WTC11 (cell line): ENCODE measurements at regions not wholly inside any gene's neighbourhood (a gene's known extent, or its start where the extent isn't known, plus 50 kb on each side); places are given as distances from the start of the nearest gene placed in this dataset.

Experiments
- ATAC-seq: fragments of 200-7000 bp; cut with Tn5 transposase; 2 replicates; pipeline ENCODE4 v1.10.0; 2021; ENCODE audit warnings: mild to moderate bottlenecking, moderate library complexity
- CTCF ChIA-PET: fragments of 300-600 bp; sonication (Branson Sonifier 250); formaldehyde crosslinking; loops from one replicate; lab custom pipeline; 2021; ENCODE audit warnings: antibody characterized with exemption; lab: Charles Lee
- POLR2A ChIA-PET: fragments of 350-600 bp; sonication (Branson Sonifier 250); formaldehyde crosslinking; loops from one replicate; lab custom pipeline; 2021; ENCODE audit warnings: antibody characterized with exemption; lab: Charles Lee
- DNase-seq: peaks from one replicate; pipeline ENCODE4 v3.0.0; 2021; ENCODE audit warnings: low spot score
- H3K27ac Mint-ChIP-seq: 2 replicates; pipeline ENCODE4 v1.8.0; 2021; ENCODE audit warnings: mixed read lengths
- H3K27me3 Mint-ChIP-seq: 2 replicates; pipeline ENCODE4 v1.8.0; 2021; ENCODE audit warnings: low read depth, mild to moderate bottlenecking, moderate library complexity, mixed read lengths
- H3K36me3 Mint-ChIP-seq: 2 replicates; pipeline ENCODE4 v1.8.0; 2021; ENCODE audit warnings: mixed read lengths
- H3K4me1 Mint-ChIP-seq: 2 replicates; pipeline ENCODE4 v1.8.0; 2022; ENCODE audit warnings: mixed read lengths
- H3K4me3 Mint-ChIP-seq: 2 replicates; pipeline ENCODE4 v1.8.0; 2021; ENCODE audit warnings: mild to moderate bottlenecking, moderate library complexity, mixed read lengths
- H3K9me3 Mint-ChIP-seq: 2 replicates; pipeline ENCODE4 v1.8.0; 2021; ENCODE audit warnings: mixed read lengths
- GABPB1 ChIP-seq: sonication (generic); formaldehyde crosslinking; IDR thresholded peaks from 2 replicates; pipeline ENCODE4 v1.8.1; 2023; ENCODE audit warnings: mild to moderate bottlenecking, missing genetic modification reagents
- GRHL2 ChIP-seq: fragments of 250-450 bp; sonication (Bioruptor Pico); IDR thresholded peaks from 2 replicates; pipeline ENCODE4 v1.8.0; 2022; ENCODE audit warnings: mild to moderate bottlenecking, moderate library complexity; ENCODE audit not compliant: insufficient replicate concordance, severe bottlenecking
- HMGA2 ChIP-seq: fragments of 250-450 bp; sonication (Bioruptor Pico); IDR thresholded peaks from 2 replicates; pipeline ENCODE4 v1.4.0; 2021; ENCODE audit warnings: mild to moderate bottlenecking, moderate library complexity
- NR2C2 ChIP-seq: sonication (generic); formaldehyde crosslinking; IDR thresholded peaks from 2 replicates; pipeline ENCODE4 v1.8.0; 2022; ENCODE audit warnings: mild to moderate bottlenecking, missing genetic modification reagents
- PRDM15 ChIP-seq: sonication (generic); formaldehyde crosslinking; IDR thresholded peaks from 2 replicates; pipeline ENCODE4 v1.8.0; 2022; ENCODE audit warnings: missing genetic modification reagents
- PREB ChIP-seq: sonication (generic); formaldehyde crosslinking; IDR thresholded peaks from 2 replicates; pipeline ENCODE4 v1.8.1; 2022; ENCODE audit warnings: mild to moderate bottlenecking, missing genetic modification reagents, moderate library complexity, borderline replicate concordance
- RELA ChIP-seq: sonication (generic); formaldehyde crosslinking; IDR thresholded peaks from 2 replicates; pipeline ENCODE4 v1.8.1; 2022; ENCODE audit warnings: missing genetic modification reagents, mild to moderate bottlenecking, borderline replicate concordance
- RORB ChIP-seq: fragments of 250-450 bp; sonication (Bioruptor Pico); IDR thresholded peaks from 2 replicates; pipeline ENCODE4 v1.9.0; 2021; ENCODE audit warnings: mild to moderate bottlenecking
- SMAD3 ChIP-seq: sonication (generic); formaldehyde crosslinking; IDR thresholded peaks from 2 replicates; pipeline ENCODE4 v1.8.0; 2022; ENCODE audit warnings: missing genetic modification reagents, mild to moderate bottlenecking, borderline replicate concordance
- SMAD4 ChIP-seq: sonication (generic); formaldehyde crosslinking; IDR thresholded peaks from 2 replicates; pipeline ENCODE4 v1.8.0; 2022; ENCODE audit warnings: mild to moderate bottlenecking, missing genetic modification reagents
- TEAD1 ChIP-seq: sonication (generic); formaldehyde crosslinking; IDR thresholded peaks from 2 replicates; pipeline ENCODE4 v1.8.0; 2022; ENCODE audit warnings: mild to moderate bottlenecking, missing genetic modification reagents
- TEAD4 ChIP-seq: sonication (generic); formaldehyde crosslinking; IDR thresholded peaks from 2 replicates; pipeline ENCODE4 v1.8.0; 2022; ENCODE audit warnings: mild to moderate bottlenecking, missing genetic modification reagents
- TP53 ChIP-seq: sonication (generic); formaldehyde crosslinking; IDR thresholded peaks from 2 replicates; pipeline ENCODE4 v1.8.1; 2023; ENCODE audit warnings: mild to moderate bottlenecking, missing genetic modification reagents
- ZNF219 ChIP-seq: sonication (generic); formaldehyde crosslinking; IDR thresholded peaks from 2 replicates; pipeline ENCODE4 v1.8.0; 2023; ENCODE audit warnings: missing genetic modification reagents, mild to moderate bottlenecking, borderline replicate concordance
- ZNF232 ChIP-seq: sonication (generic); formaldehyde crosslinking; IDR thresholded peaks from 2 replicates; pipeline ENCODE4 v1.8.0; 2022; ENCODE audit warnings: mild to moderate bottlenecking, missing genetic modification reagents
- ZNF281 ChIP-seq: sonication (generic); formaldehyde crosslinking; IDR thresholded peaks from 2 replicates; pipeline ENCODE4 v1.8.0; 2023; ENCODE audit warnings: mild to moderate bottlenecking, missing genetic modification reagents
- ZNF423 ChIP-seq: fragments of 250-450 bp; sonication (Bioruptor Pico); IDR thresholded peaks from 2 replicates; pipeline ENCODE4 v2.1.2; 2022; ENCODE audit warnings: mild to moderate bottlenecking, moderate library complexity
- ZNF671 ChIP-seq: fragments of 250-450 bp; sonication (Bioruptor Pico); IDR thresholded peaks from 2 replicates; pipeline ENCODE4 v1.8.0; 2021; ENCODE audit warnings: mild to moderate bottlenecking
- TF ChIP-seq, protein P1 (sequence below): fragments of 250-450 bp; sonication (Bioruptor Pico); IDR thresholded peaks from 2 replicates; pipeline ENCODE4 v1.9.0; 2021; ENCODE audit warnings: mild to moderate bottlenecking
- TF ChIP-seq, protein P2 (sequence below): fragments of 200-600 bp; IDR thresholded peaks from 2 replicates; pipeline ENCODE4 v1.8.0; 2022; ENCODE audit warnings: antibody characterized with exemption
- TF ChIP-seq, protein P3 (sequence below): sonication (generic); formaldehyde crosslinking; IDR thresholded peaks from 2 replicates; pipeline ENCODE4 v1.8.1; 2023; ENCODE audit warnings: mild to moderate bottlenecking, missing genetic modification reagents, moderate library complexity
- TF ChIP-seq, protein P4 (sequence below): fragments of 250-450 bp; sonication (Bioruptor Pico); IDR thresholded peaks from 2 replicates; pipeline ENCODE4 v1.9.0; 2021; ENCODE audit warnings: mild to moderate bottlenecking, borderline replicate concordance

GRCh38 chr9:74032421-74032820 is 464.7 kb upstream of the RORB start (continued):
- TF ChIP-seq, protein P1, sequence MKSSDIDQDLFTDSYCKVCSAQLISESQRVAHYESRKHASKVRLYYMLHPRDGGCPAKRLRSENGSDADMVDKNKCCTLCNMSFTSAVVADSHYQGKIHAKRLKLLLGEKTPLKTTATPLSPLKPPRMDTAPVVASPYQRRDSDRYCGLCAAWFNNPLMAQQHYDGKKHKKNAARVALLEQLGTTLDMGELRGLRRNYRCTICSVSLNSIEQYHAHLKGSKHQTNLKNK (CRISPR knock-in tag) = no peak
- TF ChIP-seq HMGA2 (CRISPR knock-in tag) (no peak), RORB (CRISPR knock-in tag) (no peak), TEAD4 (CRISPR knock-in tag) (no peak), GABPB1 (CRISPR knock-in tag) (no peak), PREB (no peak)
- TF ChIP-seq, protein P2, sequence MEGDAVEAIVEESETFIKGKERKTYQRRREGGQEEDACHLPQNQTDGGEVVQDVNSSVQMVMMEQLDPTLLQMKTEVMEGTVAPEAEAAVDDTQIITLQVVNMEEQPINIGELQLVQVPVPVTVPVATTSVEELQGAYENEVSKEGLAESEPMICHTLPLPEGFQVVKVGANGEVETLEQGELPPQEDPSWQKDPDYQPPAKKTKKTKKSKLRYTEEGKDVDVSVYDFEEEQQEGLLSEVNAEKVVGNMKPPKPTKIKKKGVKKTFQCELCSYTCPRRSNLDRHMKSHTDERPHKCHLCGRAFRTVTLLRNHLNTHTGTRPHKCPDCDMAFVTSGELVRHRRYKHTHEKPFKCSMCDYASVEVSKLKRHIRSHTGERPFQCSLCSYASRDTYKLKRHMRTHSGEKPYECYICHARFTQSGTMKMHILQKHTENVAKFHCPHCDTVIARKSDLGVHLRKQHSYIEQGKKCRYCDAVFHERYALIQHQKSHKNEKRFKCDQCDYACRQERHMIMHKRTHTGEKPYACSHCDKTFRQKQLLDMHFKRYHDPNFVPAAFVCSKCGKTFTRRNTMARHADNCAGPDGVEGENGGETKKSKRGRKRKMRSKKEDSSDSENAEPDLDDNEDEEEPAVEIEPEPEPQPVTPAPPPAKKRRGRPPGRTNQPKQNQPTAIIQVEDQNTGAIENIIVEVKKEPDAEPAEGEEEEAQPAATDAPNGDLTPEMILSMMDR = no peak

DNA sequence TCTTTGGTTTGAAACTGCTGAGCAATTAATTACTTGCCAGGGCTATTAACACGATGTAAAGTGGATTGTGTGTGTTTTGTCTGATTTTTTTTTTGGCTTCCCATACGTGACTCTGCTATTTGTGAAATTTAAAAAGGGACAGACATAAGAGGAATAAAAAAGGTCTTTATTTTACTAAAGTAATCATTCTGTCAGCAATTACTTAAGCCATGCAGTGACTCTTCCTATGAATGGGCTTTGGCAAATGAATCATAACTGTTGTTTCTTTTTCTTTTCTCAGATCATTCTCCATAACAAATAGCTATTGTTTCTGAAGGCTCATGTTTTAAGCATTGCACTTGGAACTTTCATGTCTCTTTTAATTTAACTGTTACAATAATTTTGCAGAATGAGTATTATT is 461.3 kb upstream of the RORB start:
- ChIA-PET CTCF (no interaction called here), POLR2A (no interaction called here)
- Mint-ChIP-seq H3K36me3 (no peaks in the 10 kb centered on the region), H3K9me3 (no peaks in the 10 kb centered on the region), H3K4me1 (peaks cover 34% of the 10 kb centered on the region), H3K27ac (no peak overlapping the region), H3K4me3 (no peak overlapping the region), H3K27me3 (no peaks in the 10 kb centered on the region)
- DNase-seq (no peak), ATAC-seq (no peak)
- no peak for TF ChIP-seq ZNF281
- TF ChIP-seq SMAD4 (CRISPR knock-in tag) = no peak
- no peak for TF ChIP-seq SMAD3 (CRISPR knock-in tag)
- no peak for TF ChIP-seq GABPB1 (CRISPR knock-in tag)
- TF ChIP-seq, protein P3, sequence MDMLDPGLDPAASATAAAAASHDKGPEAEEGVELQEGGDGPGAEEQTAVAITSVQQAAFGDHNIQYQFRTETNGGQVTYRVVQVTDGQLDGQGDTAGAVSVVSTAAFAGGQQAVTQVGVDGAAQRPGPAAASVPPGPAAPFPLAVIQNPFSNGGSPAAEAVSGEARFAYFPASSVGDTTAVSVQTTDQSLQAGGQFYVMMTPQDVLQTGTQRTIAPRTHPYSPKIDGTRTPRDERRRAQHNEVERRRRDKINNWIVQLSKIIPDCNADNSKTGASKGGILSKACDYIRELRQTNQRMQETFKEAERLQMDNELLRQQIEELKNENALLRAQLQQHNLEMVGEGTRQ (CRISPR knock-in tag) = no peak
- TF ChIP-seq PRDM15 = no peak
- TF ChIP-seq GRHL2 (CRISPR knock-in tag) = no peak
- no peak for TF ChIP-seq ZNF423 (CRISPR knock-in tag)
- no peak for TF ChIP-seq ZNF671 (CRISPR knock-in tag)
- TF ChIP-seq, protein P4, sequence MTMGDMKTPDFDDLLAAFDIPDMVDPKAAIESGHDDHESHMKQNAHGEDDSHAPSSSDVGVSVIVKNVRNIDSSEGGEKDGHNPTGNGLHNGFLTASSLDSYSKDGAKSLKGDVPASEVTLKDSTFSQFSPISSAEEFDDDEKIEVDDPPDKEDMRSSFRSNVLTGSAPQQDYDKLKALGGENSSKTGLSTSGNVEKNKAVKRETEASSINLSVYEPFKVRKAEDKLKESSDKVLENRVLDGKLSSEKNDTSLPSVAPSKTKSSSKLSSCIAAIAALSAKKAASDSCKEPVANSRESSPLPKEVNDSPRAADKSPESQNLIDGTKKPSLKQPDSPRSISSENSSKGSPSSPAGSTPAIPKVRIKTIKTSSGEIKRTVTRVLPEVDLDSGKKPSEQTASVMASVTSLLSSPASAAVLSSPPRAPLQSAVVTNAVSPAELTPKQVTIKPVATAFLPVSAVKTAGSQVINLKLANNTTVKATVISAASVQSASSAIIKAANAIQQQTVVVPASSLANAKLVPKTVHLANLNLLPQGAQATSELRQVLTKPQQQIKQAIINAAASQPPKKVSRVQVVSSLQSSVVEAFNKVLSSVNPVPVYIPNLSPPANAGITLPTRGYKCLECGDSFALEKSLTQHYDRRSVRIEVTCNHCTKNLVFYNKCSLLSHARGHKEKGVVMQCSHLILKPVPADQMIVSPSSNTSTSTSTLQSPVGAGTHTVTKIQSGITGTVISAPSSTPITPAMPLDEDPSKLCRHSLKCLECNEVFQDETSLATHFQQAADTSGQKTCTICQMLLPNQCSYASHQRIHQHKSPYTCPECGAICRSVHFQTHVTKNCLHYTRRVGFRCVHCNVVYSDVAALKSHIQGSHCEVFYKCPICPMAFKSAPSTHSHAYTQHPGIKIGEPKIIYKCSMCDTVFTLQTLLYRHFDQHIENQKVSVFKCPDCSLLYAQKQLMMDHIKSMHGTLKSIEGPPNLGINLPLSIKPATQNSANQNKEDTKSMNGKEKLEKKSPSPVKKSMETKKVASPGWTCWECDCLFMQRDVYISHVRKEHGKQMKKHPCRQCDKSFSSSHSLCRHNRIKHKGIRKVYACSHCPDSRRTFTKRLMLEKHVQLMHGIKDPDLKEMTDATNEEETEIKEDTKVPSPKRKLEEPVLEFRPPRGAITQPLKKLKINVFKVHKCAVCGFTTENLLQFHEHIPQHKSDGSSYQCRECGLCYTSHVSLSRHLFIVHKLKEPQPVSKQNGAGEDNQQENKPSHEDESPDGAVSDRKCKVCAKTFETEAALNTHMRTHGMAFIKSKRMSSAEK (CRISPR knock-in tag) = no peak
- TF ChIP-seq NR2C2 (CRISPR knock-in tag) = no peak
- no peak for TF ChIP-seq ZNF232 (CRISPR knock-in tag)
- TF ChIP-seq ZNF219 (CRISPR knock-in tag) = no peak
- no peak for TF ChIP-seq TEAD1 (CRISPR knock-in tag)
- no peak for TF ChIP-seq RELA (CRISPR knock-in tag)
- no peak for TF ChIP-seq TP53 (CRISPR knock-in tag)
